HFFc6 (cell line): ENCODE measurements at regions not wholly inside any gene's neighbourhood (a gene's known extent, or its start where the extent isn't known, plus 50 kb on each side); places are given as distances from the start of the nearest gene placed in this dataset.

ENCODE experiments used
- DNase-seq: peaks from one replicate; pipeline ENCODE4 v3.0.0-alpha.2; 2018
- H3K27ac Mint-ChIP-seq: 2 replicates; pipeline ENCODE4 v1.8.0; 2020; ENCODE audit warnings: mild to moderate bottlenecking, mixed read lengths
- H3K27me3 Mint-ChIP-seq: 2 replicates; pipeline ENCODE4 v1.8.0; 2021; ENCODE audit warnings: mild to moderate bottlenecking, moderate library complexity, mixed read lengths; ENCODE audit not compliant: insufficient read depth
- H3K36me3 Mint-ChIP-seq: 2 replicates; pipeline ENCODE4 v1.8.0; 2021; ENCODE audit warnings: low read depth, mixed read lengths
- H3K4me1 Mint-ChIP-seq: 2 replicates; pipeline ENCODE4 v1.8.0; 2020; ENCODE audit warnings: low read depth, mixed read lengths
- H3K4me3 Mint-ChIP-seq: 2 replicates; pipeline ENCODE4 v1.8.0; 2020; ENCODE audit warnings: mild to moderate bottlenecking, moderate library complexity, mixed read lengths
- H3K9me3 Mint-ChIP-seq: 2 replicates; pipeline ENCODE4 v1.8.0; 2020; ENCODE audit warnings: mild to moderate bottlenecking, mixed read lengths
- CTCF ChIP-seq: fragments of 200-600 bp; sonication (generic); IDR thresholded peaks from 2 replicates; pipeline ENCODE4 v1.5.0; 2021; ENCODE audit warnings: antibody characterized with exemption, mild to moderate bottlenecking

DNA sequence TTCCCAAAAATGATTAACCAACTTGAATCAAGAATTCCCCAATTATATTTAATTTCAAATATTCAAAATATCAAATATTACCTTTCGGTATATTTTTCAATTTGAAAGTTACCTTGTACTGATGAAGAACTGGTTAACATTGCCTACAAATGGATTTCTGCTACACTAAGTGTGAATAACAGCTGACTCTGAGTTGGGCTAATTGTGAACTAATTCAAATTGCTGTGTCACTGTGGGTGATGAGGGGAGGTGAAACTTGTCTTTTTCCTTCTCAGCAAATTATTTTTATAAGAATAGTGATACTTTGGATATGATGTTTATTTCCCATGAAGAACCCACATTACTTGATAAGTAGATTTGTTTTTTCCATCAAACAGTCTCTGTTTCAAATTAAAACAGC is 103.4 kb upstream of the RPS23 start:
- H3K27me3 Mint-ChIP-seq = peaks cover 5% of the 10 kb centered on the region; the same call in 1 of the 2 replicates
- no peaks in the 10 kb centered on the region; the same call in 1 of the 2 replicates for H3K36me3 Mint-ChIP-seq
- H3K4me3 Mint-ChIP-seq = no peak overlapping the region
- H3K4me1 Mint-ChIP-seq = peaks cover 11% of the 10 kb centered on the region
- no peak for DNase-seq
- TF ChIP-seq CTCF = no peak
- H3K9me3 Mint-ChIP-seq = peaks cover 4% of the 10 kb centered on the region; the same call in 1 of the 2 replicates
- no peak overlapping the region for H3K27ac Mint-ChIP-seq

- no peak for DNase-seq
- Mint-ChIP-seq H3K4me1 (no peaks in the 10 kb centered on the region), H3K27ac (no peak overlapping the region), H3K27me3 (peaks cover 5% of the 10 kb centered on the region; the same call in 1 of the 2 replicates), H3K36me3 (no peaks in the 10 kb centered on the region), H3K4me3 (no peak overlapping the region), H3K9me3 (peaks cover 4% of the 10 kb centered on the region; the same call in 1 of the 2 replicates)
- TF ChIP-seq CTCF = no peak
Observed at GRCh38 chr5:82376307-82376706, 98.2 kb upstream of the RPS23 start.

DNA sequence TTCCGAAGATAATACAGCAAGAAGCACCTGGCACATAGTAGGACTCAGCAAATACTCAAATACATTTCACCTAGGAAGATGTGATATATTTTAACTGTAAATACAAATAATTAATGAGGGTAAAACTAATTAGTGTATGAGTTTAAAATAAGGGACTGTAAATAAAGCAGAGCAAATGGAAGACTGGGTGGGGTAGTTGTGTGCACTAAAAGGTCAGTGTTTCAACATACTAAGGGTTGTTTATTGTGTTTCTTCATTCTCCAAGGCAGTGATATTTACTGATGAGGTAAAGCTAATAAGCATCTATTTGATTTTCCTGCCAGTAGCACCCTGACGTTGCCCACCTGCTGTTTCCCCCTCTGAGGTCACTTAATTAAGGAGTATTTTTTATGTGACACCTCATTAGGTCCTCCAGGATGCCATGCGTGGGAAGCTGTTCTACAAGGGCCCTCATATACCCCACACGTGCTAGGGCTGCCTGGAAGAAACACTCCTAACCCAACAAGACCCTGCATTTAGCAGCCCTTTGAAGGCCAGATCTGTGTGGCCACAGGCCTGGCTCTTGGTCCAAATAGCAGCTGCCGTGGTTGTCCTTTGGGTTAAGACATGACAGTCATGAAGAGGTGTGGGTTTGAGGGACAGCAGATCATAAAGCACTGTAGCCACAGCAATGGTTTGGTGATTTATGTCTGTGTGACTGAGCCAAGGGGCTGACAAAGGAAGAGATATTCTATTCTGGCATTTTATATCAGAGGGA is 97.5 kb upstream of the RPS23 start:
- no peak for DNase-seq
- Mint-ChIP-seq H3K4me3 (no peak overlapping the region), H3K27me3 (peaks cover 5% of the 10 kb centered on the region; the same call in 1 of the 2 replicates), H3K27ac (no peak overlapping the region), H3K9me3 (peaks cover 4% of the 10 kb centered on the region; the same call in 1 of the 2 replicates), H3K4me1 (no peaks in the 10 kb centered on the region), H3K36me3 (no peaks in the 10 kb centered on the region)
- no peak for TF ChIP-seq CTCF

GRCh38 chr5:82374637-82375036 is 96.5 kb upstream of the RPS23 start:
- H3K9me3 Mint-ChIP-seq = peaks cover 4% of the 10 kb centered on the region; the same call in 1 of the 2 replicates
- H3K4me1 Mint-ChIP-seq = no peaks in the 10 kb centered on the region
- no peak overlapping the region for H3K4me3 Mint-ChIP-seq
- no peaks in the 10 kb centered on the region for H3K36me3 Mint-ChIP-seq
- TF ChIP-seq CTCF = no peak
- peaks cover 5% of the 10 kb centered on the region; the same call in 1 of the 2 replicates for H3K27me3 Mint-ChIP-seq
- no peak overlapping the region for H3K27ac Mint-ChIP-seq
- no peak for DNase-seq

DNA sequence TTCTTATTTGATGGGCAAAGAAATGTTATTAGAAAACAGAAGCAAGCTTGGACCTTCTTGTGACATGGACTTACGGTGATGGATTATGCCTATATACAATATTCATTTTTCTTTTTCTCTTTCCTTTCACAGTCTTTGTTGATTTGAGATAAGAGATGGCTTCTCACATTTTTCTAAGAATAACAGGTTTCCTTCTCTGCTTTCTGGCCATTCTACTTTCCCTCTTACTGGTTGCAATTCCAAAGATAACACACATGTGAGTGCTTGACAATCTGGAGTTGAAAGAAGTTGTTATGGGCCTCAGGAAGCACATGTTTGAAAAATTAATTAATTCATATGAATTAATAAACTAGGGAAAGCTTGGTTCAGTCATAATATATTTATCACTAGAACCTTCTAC is 89.8 kb upstream of the RPS23 start:
- Mint-ChIP-seq H3K27ac (no peak overlapping the region), H3K36me3 (no peaks in the 10 kb centered on the region), H3K9me3 (no peaks in the 10 kb centered on the region), H3K4me1 (peaks cover 20% of the 10 kb centered on the region), H3K27me3 (peaks cover 2% of the 10 kb centered on the region; the same call in 1 of the 2 replicates), H3K4me3 (no peak overlapping the region)
- no peak for DNase-seq
- TF ChIP-seq CTCF = no peak
